ENCODE measurements at regions not wholly inside any gene's neighbourhood (a gene's known extent, or its start where the extent isn't known, plus 50 kb on each side); places are given as distances from the start of the nearest gene placed in this dataset.

- Histone ChIP-seq H3K4me3 (ENCODE audit: low read depth, low read length) (no peak overlapping the region), H3K27ac (no peak overlapping the region), H3K36me3 (replicated peaks) (no peaks in the 10 kb centered on the region), H3K27me3 (replicated peaks) (no peaks in the 10 kb centered on the region)
- TF ChIP-seq, protein P1, sequence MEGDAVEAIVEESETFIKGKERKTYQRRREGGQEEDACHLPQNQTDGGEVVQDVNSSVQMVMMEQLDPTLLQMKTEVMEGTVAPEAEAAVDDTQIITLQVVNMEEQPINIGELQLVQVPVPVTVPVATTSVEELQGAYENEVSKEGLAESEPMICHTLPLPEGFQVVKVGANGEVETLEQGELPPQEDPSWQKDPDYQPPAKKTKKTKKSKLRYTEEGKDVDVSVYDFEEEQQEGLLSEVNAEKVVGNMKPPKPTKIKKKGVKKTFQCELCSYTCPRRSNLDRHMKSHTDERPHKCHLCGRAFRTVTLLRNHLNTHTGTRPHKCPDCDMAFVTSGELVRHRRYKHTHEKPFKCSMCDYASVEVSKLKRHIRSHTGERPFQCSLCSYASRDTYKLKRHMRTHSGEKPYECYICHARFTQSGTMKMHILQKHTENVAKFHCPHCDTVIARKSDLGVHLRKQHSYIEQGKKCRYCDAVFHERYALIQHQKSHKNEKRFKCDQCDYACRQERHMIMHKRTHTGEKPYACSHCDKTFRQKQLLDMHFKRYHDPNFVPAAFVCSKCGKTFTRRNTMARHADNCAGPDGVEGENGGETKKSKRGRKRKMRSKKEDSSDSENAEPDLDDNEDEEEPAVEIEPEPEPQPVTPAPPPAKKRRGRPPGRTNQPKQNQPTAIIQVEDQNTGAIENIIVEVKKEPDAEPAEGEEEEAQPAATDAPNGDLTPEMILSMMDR (IDR thresholded peaks at IDR 0.05; ENCODE audit: low read depth, low read length, missing control alignments), result no peak
- DNase-seq, result no peak
- in situ Hi-C loops (cut with HindIII; ENCODE audit: low pct_ligation_motif_present, low sequenced_read_pairs), result no loop called here
Measured at GRCh38 chr17:55644346-55644745, 78.3 kb downstream of the TMEM100 start.

DNA sequence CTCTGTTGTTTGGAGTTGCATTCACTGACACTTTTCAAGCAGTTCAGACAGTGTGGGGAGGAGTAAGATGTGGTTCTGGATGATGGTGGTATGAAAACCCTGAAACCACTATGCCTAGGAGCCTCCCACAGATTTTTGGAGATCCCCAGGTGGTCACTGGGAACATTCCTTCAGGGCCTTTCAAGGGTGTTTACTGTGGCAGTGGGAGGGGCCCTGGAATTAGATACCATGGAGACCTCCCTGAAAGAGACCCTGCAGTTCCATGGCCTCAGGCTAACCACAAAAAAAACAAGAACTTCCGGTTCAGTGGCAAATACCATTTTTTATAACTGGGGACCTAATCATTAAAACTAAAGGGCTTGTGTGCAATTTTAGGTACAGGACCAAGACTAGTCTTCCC lies 79.9 kb downstream of the TMEM100 start:
- in situ Hi-C loops (cut with HindIII; ENCODE audit: low pct_ligation_motif_present, low sequenced_read_pairs), result no loop called here
- TF ChIP-seq, protein P1 (IDR thresholded peaks at IDR 0.05; ENCODE audit: low read depth, low read length, missing control alignments), result no peak
- no peak for DNase-seq
- no peak overlapping the region for H3K4me3 ChIP-seq (ENCODE audit: low read depth, low read length)
- H3K27ac ChIP-seq, result no peak overlapping the region
- no peaks in the 10 kb centered on the region for H3K36me3 ChIP-seq (replicated peaks)
- H3K27me3 ChIP-seq (replicated peaks), result no peaks in the 10 kb centered on the region

DNA sequence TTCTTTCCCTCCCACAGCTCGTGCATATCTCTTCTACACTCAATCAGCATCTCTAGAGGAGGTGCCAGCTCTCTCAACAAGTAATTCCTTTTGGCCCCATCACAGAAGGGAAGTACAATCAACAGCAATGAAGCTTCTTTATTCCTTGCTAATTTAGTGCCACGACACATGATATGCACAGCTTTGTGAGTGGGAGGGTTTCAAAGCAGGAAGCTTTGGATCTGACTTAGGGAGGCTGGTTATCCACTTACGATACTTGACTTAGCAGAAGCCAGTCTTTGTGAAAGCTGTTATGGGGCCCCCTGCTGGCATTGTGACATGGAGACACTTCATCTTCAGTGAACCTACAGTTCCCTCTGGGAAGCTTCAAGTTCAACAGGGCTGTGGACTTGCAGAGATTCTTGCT lies 81.0 kb downstream of the TMEM100 start:
- Histone ChIP-seq H3K4me3 (ENCODE audit: low read depth, low read length) (no peak overlapping the region), H3K27ac (no peak overlapping the region), H3K27me3 (replicated peaks) (no peaks in the 10 kb centered on the region), H3K36me3 (replicated peaks) (no peaks in the 10 kb centered on the region)
- TF ChIP-seq, protein P1 (IDR thresholded peaks at IDR 0.05; ENCODE audit: low read depth, low read length, missing control alignments), result peak; percentile 80
- in situ Hi-C loops (cut with HindIII; ENCODE audit: low pct_ligation_motif_present, low sequenced_read_pairs), result no loop called here
- peak; percentile 64 for DNase-seq

GRCh38 chr17:55639096-55639495 lies 83.6 kb downstream of the TMEM100 start:
- Histone ChIP-seq H3K4me3 (ENCODE audit: low read depth, low read length) (no peak overlapping the region), H3K36me3 (replicated peaks) (no peaks in the 10 kb centered on the region), H3K27me3 (replicated peaks) (no peaks in the 10 kb centered on the region), H3K27ac (no peak overlapping the region)
- TF ChIP-seq, protein P1 (IDR thresholded peaks at IDR 0.05; ENCODE audit: low read depth, low read length, missing control alignments), result no peak
- in situ Hi-C loops (cut with HindIII; ENCODE audit: low pct_ligation_motif_present, low sequenced_read_pairs), result no loop called here
- DNase-seq, result no peak

DNA sequence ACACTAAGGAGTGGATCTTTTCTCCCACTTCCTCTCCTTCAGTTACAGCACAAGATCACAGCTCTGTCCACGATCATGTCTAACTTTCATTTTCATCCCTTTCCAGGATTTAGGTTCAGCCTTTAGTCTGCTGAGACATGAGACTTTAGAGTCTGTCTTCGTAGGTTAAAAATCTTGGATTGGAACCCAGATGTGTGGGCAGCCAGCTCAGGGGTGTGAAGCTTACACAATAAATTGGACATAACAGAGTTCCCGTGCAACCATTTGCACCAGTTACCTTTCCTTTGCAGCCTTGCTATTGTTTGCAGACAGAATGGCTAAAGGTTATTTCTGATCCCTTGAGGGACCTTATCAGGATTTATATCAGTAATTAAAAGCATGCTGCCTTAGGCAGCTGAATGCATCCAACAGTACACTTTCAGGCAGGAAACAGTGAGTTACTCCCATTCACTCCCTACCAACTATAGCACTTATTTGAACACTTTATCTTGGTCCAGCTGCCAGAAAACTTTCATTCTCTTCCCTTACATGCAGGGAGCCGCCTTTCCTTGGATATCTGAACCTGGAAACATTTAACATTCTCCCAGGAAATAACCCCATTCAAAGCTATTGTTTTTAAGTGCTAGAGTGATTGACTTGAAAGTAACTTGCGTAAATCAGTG lies 87.3 kb downstream of the TMEM100 start:
- no peak overlapping the region for H3K27ac ChIP-seq
- in situ Hi-C loops (cut with HindIII; ENCODE audit: low pct_ligation_motif_present, low sequenced_read_pairs), result no loop called here
- no peaks in the 10 kb centered on the region for H3K27me3 ChIP-seq (replicated peaks)
- TF ChIP-seq, protein P1 (IDR thresholded peaks at IDR 0.05; ENCODE audit: low read depth, low read length, missing control alignments), result no peak
- no peak for DNase-seq
- no peak overlapping the region for H3K4me3 ChIP-seq (ENCODE audit: low read depth, low read length)
- H3K36me3 ChIP-seq (replicated peaks), result no peaks in the 10 kb centered on the region

GRCh38 chr17:55634702-55635101 lies 88.0 kb downstream of the TMEM100 start:
- no peaks in the 10 kb centered on the region for H3K36me3 ChIP-seq (replicated peaks)
- in situ Hi-C loops (cut with HindIII; ENCODE audit: low pct_ligation_motif_present, low sequenced_read_pairs), result no loop called here
- DNase-seq, result no peak
- no peak overlapping the region for H3K4me3 ChIP-seq (ENCODE audit: low read depth, low read length)
- no peaks in the 10 kb centered on the region for H3K27me3 ChIP-seq (replicated peaks)
- TF ChIP-seq, protein P1 (IDR thresholded peaks at IDR 0.05; ENCODE audit: low read depth, low read length, missing control alignments), result no peak
- H3K27ac ChIP-seq, result no peak overlapping the region
